ENCODE measurements at regions not wholly inside any gene's neighbourhood (a gene's known extent, or its start where the extent isn't known, plus 50 kb on each side); places are given as distances from the start of the nearest gene placed in this dataset.
"Not testable (repeated sequence)": the region's sequence is repeated elsewhere in the genome, so short reads cannot be mapped to it uniquely, and the experiment has no call there.

DNA sequence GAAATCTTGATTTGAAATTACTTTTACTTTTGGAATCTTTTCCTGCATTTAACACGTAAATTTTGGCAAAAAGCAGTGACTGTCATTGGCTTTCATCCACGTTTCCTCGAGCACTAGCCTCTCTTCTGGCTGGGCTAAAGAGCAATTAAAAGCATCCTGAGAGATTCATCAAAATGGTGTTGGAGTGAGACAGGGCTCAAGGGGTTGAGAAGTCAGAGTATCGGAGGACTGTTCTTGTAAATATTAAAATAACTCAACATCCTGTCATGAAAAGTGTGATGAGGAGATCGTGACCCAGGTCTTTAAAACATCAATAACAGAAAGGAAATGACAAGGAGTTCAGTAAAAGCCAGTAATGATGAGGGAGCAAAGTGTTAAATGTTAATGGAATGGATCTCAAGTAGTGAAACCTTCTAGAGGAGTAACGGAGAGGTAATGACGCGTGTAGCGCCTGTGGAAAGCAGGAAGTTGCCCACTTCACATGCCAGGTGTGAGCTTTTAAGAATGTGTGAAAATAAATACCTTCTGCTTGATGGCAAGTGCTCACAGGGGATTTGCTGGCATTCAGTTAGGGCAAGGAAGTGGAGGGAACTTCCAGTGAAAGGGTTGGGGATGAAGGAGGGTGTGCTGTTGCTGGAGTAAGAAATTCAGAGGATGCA, 754.4 kb downstream of the ADCYAP1 start:
- TF ChIP-seq, protein P1, sequence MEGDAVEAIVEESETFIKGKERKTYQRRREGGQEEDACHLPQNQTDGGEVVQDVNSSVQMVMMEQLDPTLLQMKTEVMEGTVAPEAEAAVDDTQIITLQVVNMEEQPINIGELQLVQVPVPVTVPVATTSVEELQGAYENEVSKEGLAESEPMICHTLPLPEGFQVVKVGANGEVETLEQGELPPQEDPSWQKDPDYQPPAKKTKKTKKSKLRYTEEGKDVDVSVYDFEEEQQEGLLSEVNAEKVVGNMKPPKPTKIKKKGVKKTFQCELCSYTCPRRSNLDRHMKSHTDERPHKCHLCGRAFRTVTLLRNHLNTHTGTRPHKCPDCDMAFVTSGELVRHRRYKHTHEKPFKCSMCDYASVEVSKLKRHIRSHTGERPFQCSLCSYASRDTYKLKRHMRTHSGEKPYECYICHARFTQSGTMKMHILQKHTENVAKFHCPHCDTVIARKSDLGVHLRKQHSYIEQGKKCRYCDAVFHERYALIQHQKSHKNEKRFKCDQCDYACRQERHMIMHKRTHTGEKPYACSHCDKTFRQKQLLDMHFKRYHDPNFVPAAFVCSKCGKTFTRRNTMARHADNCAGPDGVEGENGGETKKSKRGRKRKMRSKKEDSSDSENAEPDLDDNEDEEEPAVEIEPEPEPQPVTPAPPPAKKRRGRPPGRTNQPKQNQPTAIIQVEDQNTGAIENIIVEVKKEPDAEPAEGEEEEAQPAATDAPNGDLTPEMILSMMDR (IDR thresholded peaks at IDR 0.05): no peak
- TF ChIP-seq POLR2A (IDR thresholded peaks at IDR 0.05): no peak
- TF ChIP-seq POLR2AphosphoS5 (IDR thresholded peaks at IDR 0.05; ENCODE audit: insufficient read depth in 1 of 2, low read depth in 1 of 2): no peak
- Histone ChIP-seq H3K27me3 (no peaks in the 10 kb centered on the region), H3K4me3 (no peak overlapping the region), H3K36me3 (no peaks in the 10 kb centered on the region), H3K4me1 (no peaks in the 10 kb centered on the region), H3K27ac (no peak overlapping the region), H3K9me3 (no peaks in the 10 kb centered on the region)
- intact Hi-C loops (cut with DNase I): no loop called here
- no peak for DNase-seq (ENCODE audit: extremely low spot score in 2 of 2)

DNA sequence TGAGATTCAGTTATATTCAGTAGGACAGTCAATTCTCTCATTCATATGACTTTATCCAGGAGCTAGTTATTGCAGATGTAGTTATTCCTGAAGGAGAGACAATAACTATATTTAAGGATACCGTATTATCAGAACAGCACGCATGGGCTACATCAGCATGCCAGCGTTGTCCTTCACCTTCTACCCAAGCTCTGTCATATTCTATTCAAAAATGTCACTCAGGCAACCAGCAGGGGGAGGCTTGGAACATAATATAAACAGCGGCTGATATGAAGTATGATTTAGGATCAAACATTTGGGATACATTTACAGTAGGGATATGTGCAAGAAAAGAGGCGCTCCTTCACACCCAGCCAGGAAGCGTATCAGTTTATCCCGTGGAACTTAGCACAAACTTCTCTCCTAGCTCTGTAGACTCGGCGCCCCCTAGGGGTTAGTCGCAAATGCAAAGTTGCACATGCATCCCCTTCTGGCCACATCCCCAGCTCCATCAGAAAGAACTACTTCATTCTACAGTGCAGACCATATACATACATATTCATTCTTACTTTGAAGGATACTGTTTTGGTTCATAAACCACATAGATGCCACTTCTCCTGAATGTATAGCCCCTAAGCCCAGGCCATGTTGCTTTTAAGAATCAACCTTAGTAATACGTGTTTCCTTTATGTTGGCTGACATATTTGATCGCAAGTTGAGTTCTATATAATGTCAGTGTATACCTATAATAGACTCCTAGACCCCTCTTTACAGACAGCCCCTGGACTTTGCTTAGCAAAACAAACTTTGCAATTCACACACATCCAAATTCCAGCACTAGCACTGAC, 759.4 kb downstream of the ADCYAP1 start:
- no peak overlapping the region for H3K27ac ChIP-seq
- intact Hi-C loops (cut with DNase I): no loop called here
- H3K36me3 ChIP-seq: no peaks in the 10 kb centered on the region
- no peak for DNase-seq (ENCODE audit: extremely low spot score in 2 of 2)
- H3K9me3 ChIP-seq: no peaks in the 10 kb centered on the region
- TF ChIP-seq, protein P1 (IDR thresholded peaks at IDR 0.05): peak in 1 of 3 experiments; percentile 20
- no peak for TF ChIP-seq POLR2A (IDR thresholded peaks at IDR 0.05)
- no peaks in the 10 kb centered on the region for H3K4me1 ChIP-seq
- H3K4me3 ChIP-seq: no peak overlapping the region
- no peaks in the 10 kb centered on the region for H3K27me3 ChIP-seq

DNA sequence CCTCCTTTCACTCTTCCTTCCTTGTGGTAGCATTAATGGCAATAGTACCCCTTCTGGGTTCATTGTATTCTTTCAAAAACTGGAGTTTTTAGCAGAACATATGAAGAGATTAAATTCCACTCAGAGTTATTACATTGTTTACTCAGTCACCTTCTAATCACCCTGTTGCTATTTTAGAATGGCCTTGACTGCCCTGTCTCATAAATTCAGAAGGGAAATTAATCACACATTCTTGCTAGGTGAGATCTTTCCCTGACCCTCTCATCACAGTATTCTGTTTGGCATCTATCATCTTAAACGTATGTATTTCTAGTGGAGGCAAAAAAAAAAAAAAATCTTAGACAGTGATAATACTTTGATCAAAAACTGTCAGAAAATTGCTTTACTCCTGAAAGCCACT, 760.4 kb downstream of the ADCYAP1 start:
- intact Hi-C loops (cut with DNase I): no loop called here
- no peak overlapping the region for H3K27ac ChIP-seq
- H3K4me1 ChIP-seq: no peaks in the 10 kb centered on the region
- H3K36me3 ChIP-seq: no peaks in the 10 kb centered on the region
- H3K27me3 ChIP-seq: no peaks in the 10 kb centered on the region
- no peak overlapping the region for H3K4me3 ChIP-seq
- no peaks in the 10 kb centered on the region for H3K9me3 ChIP-seq
- no peak for TF ChIP-seq POLR2AphosphoS5 (IDR thresholded peaks at IDR 0.05; ENCODE audit: insufficient read depth in 1 of 2, low read depth in 1 of 2)
- TF ChIP-seq POLR2A (IDR thresholded peaks at IDR 0.05): no peak
- TF ChIP-seq, protein P1 (IDR thresholded peaks at IDR 0.05): no peak
- no peak for DNase-seq (ENCODE audit: extremely low spot score in 2 of 2)

DNA sequence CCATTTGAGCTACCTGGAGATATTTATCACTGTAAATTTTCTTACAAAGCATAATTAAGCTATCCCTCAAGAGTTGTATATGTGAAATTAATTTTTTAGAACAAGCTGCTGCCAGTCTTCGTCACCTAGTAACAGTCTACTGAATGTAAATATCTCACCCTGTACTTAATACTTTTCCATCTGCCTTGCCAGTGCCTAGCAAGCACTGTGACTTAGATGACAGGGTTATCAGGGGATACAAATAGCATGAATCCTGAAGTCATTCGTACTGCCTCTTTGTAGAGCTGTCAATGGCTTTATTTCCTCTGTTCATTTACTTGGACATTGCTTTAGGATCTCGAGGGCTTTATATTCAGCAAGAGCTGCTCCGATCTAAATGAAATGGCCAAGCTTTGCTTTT, 763.6 kb downstream of the ADCYAP1 start:
- no peaks in the 10 kb centered on the region for H3K27me3 ChIP-seq
- no peaks in the 10 kb centered on the region for H3K9me3 ChIP-seq
- no peak overlapping the region for H3K4me3 ChIP-seq
- no peaks in the 10 kb centered on the region for H3K36me3 ChIP-seq
- DNase-seq (ENCODE audit: extremely low spot score in 2 of 2): no peak
- TF ChIP-seq POLR2A (IDR thresholded peaks at IDR 0.05) (no peak), POLR2AphosphoS5 (IDR thresholded peaks at IDR 0.05; ENCODE audit: insufficient read depth in 1 of 2, low read depth in 1 of 2) (no peak)
- TF ChIP-seq, protein P1 (IDR thresholded peaks at IDR 0.05): no peak
- H3K27ac ChIP-seq: no peak overlapping the region
- H3K4me1 ChIP-seq: no peaks in the 10 kb centered on the region
- intact Hi-C loops (cut with DNase I): no loop called here

DNA sequence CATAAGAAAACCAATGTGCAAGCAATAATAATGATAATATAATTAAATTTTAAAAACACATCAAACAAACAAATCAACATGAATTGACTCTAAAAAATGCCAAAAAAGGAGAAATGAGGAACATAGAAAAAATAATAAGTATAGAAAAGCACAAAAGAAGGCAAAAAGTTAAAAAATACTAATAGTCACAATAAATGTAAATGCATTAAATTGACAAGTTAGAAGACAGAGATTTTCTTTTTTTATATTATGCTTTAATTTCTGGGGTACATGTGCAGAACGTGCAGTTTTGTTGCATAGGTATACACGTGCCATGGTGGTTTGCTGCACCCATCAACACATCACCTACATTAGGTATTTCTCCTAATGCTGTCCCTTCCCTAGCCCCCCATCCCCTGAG, 767.0 kb downstream of the ADCYAP1 start:
- H3K4me3 ChIP-seq; H3K36me3 ChIP-seq; intact Hi-C loops (cut with DNase I); H3K27me3 ChIP-seq; H3K4me1 ChIP-seq; H3K27ac ChIP-seq; DNase-seq (ENCODE audit: extremely low spot score in 2 of 2); H3K9me3 ChIP-seq: not testable (repeated sequence)
